HepG2 (cell line): ENCODE measurements at regions not wholly inside any gene's neighbourhood (a gene's known extent, or its start where the extent isn't known, plus 50 kb on each side); places are given as distances from the start of the nearest gene placed in this dataset.

ENCODE experiments used
- CBX5 ChIP-seq: sonication (generic); formaldehyde crosslinking; IDR thresholded peaks from 2 replicates; pipeline ENCODE4 v1.4.0; 2020; ENCODE audit warnings: missing genetic modification reagents, borderline replicate concordance
- KDM1A ChIP-seq: IDR thresholded peaks from 2 replicates; pipeline ENCODE4 v1.6.1; 2016; ENCODE audit warnings: missing compliant biosample characterization
- MAX ChIP-seq: IDR thresholded peaks from 2 replicates; pipeline ENCODE4 v1.6.1; 2012; ENCODE audit warnings: inconsistent platforms
- MTERF4 ChIP-seq: sonication (generic); formaldehyde crosslinking; IDR thresholded peaks from 2 replicates; pipeline ENCODE4 v1.8.0; 2023; ENCODE audit warnings: mild to moderate bottlenecking, missing genetic modification reagents
- TAF1 ChIP-seq: sonication (generic); formaldehyde crosslinking; IDR thresholded peaks from 2 replicates; pipeline ENCODE4 v1.4.0; 2020; ENCODE audit warnings: missing genetic modification reagents
- ZFYVE20 ChIP-seq: sonication (generic); formaldehyde crosslinking; IDR thresholded peaks from 2 replicates; pipeline ENCODE4 v1.8.0; 2023; ENCODE audit warnings: low read depth, mild to moderate bottlenecking, moderate library complexity, missing genetic modification reagents, borderline replicate concordance
- ZNF207 ChIP-seq: fragments of 450-650 bp; IDR thresholded peaks from 2 replicates; pipeline ENCODE4 v1.6.1; 2016; ENCODE audit warnings: antibody characterized with exemption, borderline replicate concordance
- TF ChIP-seq, protein P1 (sequence below): sonication (generic); formaldehyde crosslinking; IDR thresholded peaks from 2 replicates; pipeline ENCODE4 v1.5.0; 2020; ENCODE audit warnings: mild to moderate bottlenecking, missing genetic modification reagents, moderate library complexity

- TF ChIP-seq, protein P1, sequence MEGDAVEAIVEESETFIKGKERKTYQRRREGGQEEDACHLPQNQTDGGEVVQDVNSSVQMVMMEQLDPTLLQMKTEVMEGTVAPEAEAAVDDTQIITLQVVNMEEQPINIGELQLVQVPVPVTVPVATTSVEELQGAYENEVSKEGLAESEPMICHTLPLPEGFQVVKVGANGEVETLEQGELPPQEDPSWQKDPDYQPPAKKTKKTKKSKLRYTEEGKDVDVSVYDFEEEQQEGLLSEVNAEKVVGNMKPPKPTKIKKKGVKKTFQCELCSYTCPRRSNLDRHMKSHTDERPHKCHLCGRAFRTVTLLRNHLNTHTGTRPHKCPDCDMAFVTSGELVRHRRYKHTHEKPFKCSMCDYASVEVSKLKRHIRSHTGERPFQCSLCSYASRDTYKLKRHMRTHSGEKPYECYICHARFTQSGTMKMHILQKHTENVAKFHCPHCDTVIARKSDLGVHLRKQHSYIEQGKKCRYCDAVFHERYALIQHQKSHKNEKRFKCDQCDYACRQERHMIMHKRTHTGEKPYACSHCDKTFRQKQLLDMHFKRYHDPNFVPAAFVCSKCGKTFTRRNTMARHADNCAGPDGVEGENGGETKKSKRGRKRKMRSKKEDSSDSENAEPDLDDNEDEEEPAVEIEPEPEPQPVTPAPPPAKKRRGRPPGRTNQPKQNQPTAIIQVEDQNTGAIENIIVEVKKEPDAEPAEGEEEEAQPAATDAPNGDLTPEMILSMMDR (CRISPR knock-in tag) = no peak
- TF ChIP-seq TAF1 (CRISPR knock-in tag) = no peak
- TF ChIP-seq KDM1A (CRISPR knock-in tag) = no peak
- TF ChIP-seq CBX5 = no peak
- no peak for TF ChIP-seq ZFYVE20 (CRISPR knock-in tag)
- no peak for TF ChIP-seq ZNF207
- TF ChIP-seq MTERF4 (CRISPR knock-in tag) = no peak
- TF ChIP-seq MAX = no peak
These were observed 381.7 kb upstream of the CCDC196 start for GRCh38 chr14:66104486-66104885.
